ENCODE measurements at regions not wholly inside any gene's neighbourhood (a gene's known extent, or its start where the extent isn't known, plus 50 kb on each side); places are given as distances from the start of the nearest gene placed in this dataset.

- Histone ChIP-seq H3K4me3 (ENCODE audit: insufficient read depth, low read depth, low read length) (no peak overlapping the region), H3K27me3 (ENCODE audit: insufficient read depth, low read length) (no peaks in the 10 kb centered on the region), H3K9me3 (ENCODE audit: insufficient read depth, low read depth, low read length) (peaks cover 1% of the 10 kb centered on the region), H3K79me2 (ENCODE audit: insufficient read depth, low read length) (no peaks in the 10 kb centered on the region), H3K4me1 (ENCODE audit: insufficient read depth, low read length) (no peaks in the 10 kb centered on the region), H3K9ac (ENCODE audit: low read length) (no peak overlapping the region), H3K4me2 (ENCODE audit: low read length) (no peak overlapping the region), H3K36me3 (ENCODE audit: insufficient read depth, low read length) (no peaks in the 10 kb centered on the region), H3K27ac (ENCODE audit: low read depth, low read length) (no peak overlapping the region), H2AFZ (ENCODE audit: low read depth, low read length) (no peak overlapping the region), H4K20me1 (ENCODE audit: insufficient read depth, low read length) (no peaks in the 10 kb centered on the region)
- Mint-ChIP-seq H3K36me3 (ENCODE audit: low read depth, unreplicated experiment) (no peaks in the 10 kb centered on the region), H3K27ac (ENCODE audit: unreplicated experiment) (no peak overlapping the region), H3K4me3 (ENCODE audit: unreplicated experiment) (no peak overlapping the region), H3K27me3 (ENCODE audit: low read depth, unreplicated experiment) (peaks cover 27% of the 10 kb centered on the region), H3K4me1 (ENCODE audit: low read depth, unreplicated experiment) (no peaks in the 10 kb centered on the region), H3K9me3 (ENCODE audit: unreplicated experiment) (no peaks in the 10 kb centered on the region)
- FAIRE-seq (no peak), DNase-seq (ENCODE audit: low read depth) (no peak)
- no peak for TF ChIP-seq CTCF (IDR thresholded peaks at IDR 0.05; ENCODE audit: insufficient read depth, low read depth, low read length)
- TF ChIP-seq EZH2 (IDR thresholded peaks at IDR 0.05; ENCODE audit: insufficient read depth, low read length), result no peak
These were observed 628.0 kb upstream of the CDH4 start for GRCh38 chr20:60624066-60624465.

- no peak overlapping the region for H3K4me2 ChIP-seq (ENCODE audit: low read length)
- H3K79me2 ChIP-seq (ENCODE audit: insufficient read depth, low read length), result no peaks in the 10 kb centered on the region
- no peaks in the 10 kb centered on the region for H3K4me1 ChIP-seq (ENCODE audit: insufficient read depth, low read length)
- Mint-ChIP-seq H3K36me3 (ENCODE audit: low read depth, unreplicated experiment) (no peaks in the 10 kb centered on the region), H3K27me3 (ENCODE audit: low read depth, unreplicated experiment) (peaks cover 16% of the 10 kb centered on the region), H3K27ac (ENCODE audit: unreplicated experiment) (no peak overlapping the region), H3K4me3 (ENCODE audit: unreplicated experiment) (no peak overlapping the region), H3K9me3 (ENCODE audit: unreplicated experiment) (no peaks in the 10 kb centered on the region), H3K4me1 (ENCODE audit: low read depth, unreplicated experiment) (no peaks in the 10 kb centered on the region)
- H3K27me3 ChIP-seq (ENCODE audit: insufficient read depth, low read length), result no peaks in the 10 kb centered on the region
- peaks cover 3% of the 10 kb centered on the region for H3K9me3 ChIP-seq (ENCODE audit: insufficient read depth, low read depth, low read length)
- FAIRE-seq, result no peak
- H2AFZ ChIP-seq (ENCODE audit: low read depth, low read length), result no peak overlapping the region
- no peak for DNase-seq (ENCODE audit: low read depth)
- H3K9ac ChIP-seq (ENCODE audit: low read length), result no peak overlapping the region
- TF ChIP-seq CTCF (IDR thresholded peaks at IDR 0.05; ENCODE audit: insufficient read depth, low read depth, low read length), result no peak
- no peak for TF ChIP-seq EZH2 (IDR thresholded peaks at IDR 0.05; ENCODE audit: insufficient read depth, low read length)
- H3K36me3 ChIP-seq (ENCODE audit: insufficient read depth, low read length), result no peaks in the 10 kb centered on the region
- H4K20me1 ChIP-seq (ENCODE audit: insufficient read depth, low read length), result no peaks in the 10 kb centered on the region
- no peak overlapping the region for H3K27ac ChIP-seq (ENCODE audit: low read depth, low read length)
- no peak overlapping the region for H3K4me3 ChIP-seq (ENCODE audit: insufficient read depth, low read depth, low read length)
These were observed 624.1 kb upstream of the CDH4 start for GRCh38 chr20:60627751-60628565.

- no peaks in the 10 kb centered on the region for H3K79me2 ChIP-seq (ENCODE audit: insufficient read depth, low read length)
- no peak overlapping the region for H3K9ac ChIP-seq (ENCODE audit: low read length)
- Mint-ChIP-seq H3K27me3 (ENCODE audit: low read depth, unreplicated experiment) (peaks cover 16% of the 10 kb centered on the region), H3K9me3 (ENCODE audit: unreplicated experiment) (no peaks in the 10 kb centered on the region), H3K4me1 (ENCODE audit: low read depth, unreplicated experiment) (no peaks in the 10 kb centered on the region), H3K4me3 (ENCODE audit: unreplicated experiment) (no peak overlapping the region), H3K36me3 (ENCODE audit: low read depth, unreplicated experiment) (no peaks in the 10 kb centered on the region), H3K27ac (ENCODE audit: unreplicated experiment) (no peak overlapping the region)
- no peaks in the 10 kb centered on the region for H3K36me3 ChIP-seq (ENCODE audit: insufficient read depth, low read length)
- no peak overlapping the region for H3K4me3 ChIP-seq (ENCODE audit: insufficient read depth, low read depth, low read length)
- H3K27ac ChIP-seq (ENCODE audit: low read depth, low read length), result no peak overlapping the region
- no peak for FAIRE-seq
- H3K27me3 ChIP-seq (ENCODE audit: insufficient read depth, low read length), result no peaks in the 10 kb centered on the region
- DNase-seq (ENCODE audit: low read depth), result no peak
- no peaks in the 10 kb centered on the region for H3K4me1 ChIP-seq (ENCODE audit: insufficient read depth, low read length)
- H2AFZ ChIP-seq (ENCODE audit: low read depth, low read length), result no peak overlapping the region
- peaks cover 3% of the 10 kb centered on the region for H3K9me3 ChIP-seq (ENCODE audit: insufficient read depth, low read depth, low read length)
- no peaks in the 10 kb centered on the region for H4K20me1 ChIP-seq (ENCODE audit: insufficient read depth, low read length)
- no peak overlapping the region for H3K4me2 ChIP-seq (ENCODE audit: low read length)
- TF ChIP-seq EZH2 (IDR thresholded peaks at IDR 0.05; ENCODE audit: insufficient read depth, low read length) (no peak), CTCF (IDR thresholded peaks at IDR 0.05; ENCODE audit: insufficient read depth, low read depth, low read length) (no peak)
These were observed 623.3 kb upstream of the CDH4 start for GRCh38 chr20:60628749-60629148.

All from astrocyte (in vitro differentiated cells and primary cell).